IMR-90 (cell line): ENCODE measurements at regions not wholly inside any gene's neighbourhood (a gene's known extent, or its start where the extent isn't known, plus 50 kb on each side); places are given as distances from the start of the nearest gene placed in this dataset.

Experiments
- BHLHE40 ChIP-seq: fragments of 150-350 bp; IDR thresholded peaks from 2 replicates; pipeline ENCODE4 v1.6.1; 2016; ENCODE audit warnings: mild to moderate bottlenecking, low read depth, low read length
- CHD1 ChIP-seq: IDR thresholded peaks from 2 replicates; pipeline ENCODE4 v1.6.1; 2012; ENCODE audit warnings: low read depth, low read length, improper control_type of control experiment
- FOS ChIP-seq: fragments of 150-350 bp; IDR thresholded peaks from 2 replicates; pipeline ENCODE4 v1.6.1; 2016; ENCODE audit warnings: low read depth, low read length
- MAFK ChIP-seq: IDR thresholded peaks from 2 replicates; pipeline ENCODE4 v1.6.1; 2012; ENCODE audit warnings: low read depth, low read length, improper control_type of control experiment
- POLR2A ChIP-seq: IDR thresholded peaks from 2 replicates; pipeline ENCODE4 v1.6.1; 2012; ENCODE audit warnings: mild to moderate bottlenecking, low read depth, low read length
- RAD21 ChIP-seq: IDR thresholded peaks from 2 replicates; pipeline ENCODE4 v1.6.1; 2012; ENCODE audit warnings: low read length, improper control_type of control experiment
- SMC3 ChIP-seq: fragments of 150-350 bp; IDR thresholded peaks from 2 replicates; pipeline ENCODE4 v1.6.1; 2016; ENCODE audit warnings: low read depth, mild to moderate bottlenecking, antibody characterized with exemption, low read length, moderate library complexity
- TF ChIP-seq, protein P1 (sequence below): conservative IDR thresholded peaks from 2 replicates; pipeline ENCODE4 v1.5.1; 2012; ENCODE audit warnings: mild to moderate bottlenecking, low read depth, low read length, improper control_type of control experiment
- TF ChIP-seq, protein P2 (sequence below): fragments of 150-350 bp; IDR thresholded peaks from 2 replicates; pipeline ENCODE4 v1.6.1; 2016; ENCODE audit warnings: low read depth, mild to moderate bottlenecking, low read length, moderate library complexity, borderline replicate concordance
- TF ChIP-seq, protein P3 (sequence below): fragments of 150-350 bp; IDR thresholded peaks from 2 replicates; pipeline ENCODE4 v1.6.1; 2017; ENCODE audit warnings: mild to moderate bottlenecking, antibody characterized with exemption, low read length, low read depth

DNA sequence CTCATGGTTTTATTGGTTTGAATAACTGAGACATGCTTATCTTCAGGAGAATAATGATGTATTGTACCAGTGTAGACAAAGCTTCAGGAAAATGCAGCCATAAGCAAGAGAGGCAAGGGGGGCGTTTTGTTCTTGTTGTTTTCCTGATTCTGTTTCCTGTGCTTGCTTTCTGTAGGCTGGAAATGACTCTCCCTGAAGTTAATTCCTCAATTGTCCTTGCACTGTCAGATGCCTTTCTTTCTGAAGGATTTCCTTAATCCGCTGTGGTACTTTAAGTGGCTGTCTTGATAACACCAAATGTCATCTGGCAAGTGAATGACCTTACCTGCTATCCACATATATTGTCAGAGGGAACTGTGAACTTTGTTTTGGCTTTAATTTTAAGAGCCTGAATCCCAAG is 220.0 kb downstream of the NEDD1 start:
- TF ChIP-seq, protein P1, sequence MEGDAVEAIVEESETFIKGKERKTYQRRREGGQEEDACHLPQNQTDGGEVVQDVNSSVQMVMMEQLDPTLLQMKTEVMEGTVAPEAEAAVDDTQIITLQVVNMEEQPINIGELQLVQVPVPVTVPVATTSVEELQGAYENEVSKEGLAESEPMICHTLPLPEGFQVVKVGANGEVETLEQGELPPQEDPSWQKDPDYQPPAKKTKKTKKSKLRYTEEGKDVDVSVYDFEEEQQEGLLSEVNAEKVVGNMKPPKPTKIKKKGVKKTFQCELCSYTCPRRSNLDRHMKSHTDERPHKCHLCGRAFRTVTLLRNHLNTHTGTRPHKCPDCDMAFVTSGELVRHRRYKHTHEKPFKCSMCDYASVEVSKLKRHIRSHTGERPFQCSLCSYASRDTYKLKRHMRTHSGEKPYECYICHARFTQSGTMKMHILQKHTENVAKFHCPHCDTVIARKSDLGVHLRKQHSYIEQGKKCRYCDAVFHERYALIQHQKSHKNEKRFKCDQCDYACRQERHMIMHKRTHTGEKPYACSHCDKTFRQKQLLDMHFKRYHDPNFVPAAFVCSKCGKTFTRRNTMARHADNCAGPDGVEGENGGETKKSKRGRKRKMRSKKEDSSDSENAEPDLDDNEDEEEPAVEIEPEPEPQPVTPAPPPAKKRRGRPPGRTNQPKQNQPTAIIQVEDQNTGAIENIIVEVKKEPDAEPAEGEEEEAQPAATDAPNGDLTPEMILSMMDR: no peak
- TF ChIP-seq, protein P2, sequence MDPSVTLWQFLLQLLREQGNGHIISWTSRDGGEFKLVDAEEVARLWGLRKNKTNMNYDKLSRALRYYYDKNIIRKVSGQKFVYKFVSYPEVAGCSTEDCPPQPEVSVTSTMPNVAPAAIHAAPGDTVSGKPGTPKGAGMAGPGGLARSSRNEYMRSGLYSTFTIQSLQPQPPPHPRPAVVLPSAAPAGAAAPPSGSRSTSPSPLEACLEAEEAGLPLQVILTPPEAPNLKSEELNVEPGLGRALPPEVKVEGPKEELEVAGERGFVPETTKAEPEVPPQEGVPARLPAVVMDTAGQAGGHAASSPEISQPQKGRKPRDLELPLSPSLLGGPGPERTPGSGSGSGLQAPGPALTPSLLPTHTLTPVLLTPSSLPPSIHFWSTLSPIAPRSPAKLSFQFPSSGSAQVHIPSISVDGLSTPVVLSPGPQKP: no peak
- TF ChIP-seq POLR2A (no peak), SMC3 (no peak), CHD1 (no peak), RAD21 (no peak), BHLHE40 (no peak), FOS (no peak), MAFK (no peak)
- TF ChIP-seq, protein P3, sequence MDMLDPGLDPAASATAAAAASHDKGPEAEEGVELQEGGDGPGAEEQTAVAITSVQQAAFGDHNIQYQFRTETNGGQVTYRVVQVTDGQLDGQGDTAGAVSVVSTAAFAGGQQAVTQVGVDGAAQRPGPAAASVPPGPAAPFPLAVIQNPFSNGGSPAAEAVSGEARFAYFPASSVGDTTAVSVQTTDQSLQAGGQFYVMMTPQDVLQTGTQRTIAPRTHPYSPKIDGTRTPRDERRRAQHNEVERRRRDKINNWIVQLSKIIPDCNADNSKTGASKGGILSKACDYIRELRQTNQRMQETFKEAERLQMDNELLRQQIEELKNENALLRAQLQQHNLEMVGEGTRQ: no peak
